ENCODE measurements at regions not wholly inside any gene's neighbourhood (a gene's known extent, or its start where the extent isn't known, plus 50 kb on each side); places are given as distances from the start of the nearest gene placed in this dataset.

- TF ChIP-seq CTCF (IDR thresholded peaks at IDR 0.05; ENCODE audit: low read depth, low read length) (no peak), POLR2A (IDR thresholded peaks at IDR 0.05; ENCODE audit: extremely low read depth, insufficient read length) (no peak), MYC (IDR thresholded peaks at IDR 0.05; ENCODE audit: low read depth, low read length) (no peak), MAX (IDR thresholded peaks at IDR 0.05; ENCODE audit: low read depth, low read length) (no peak)
Measured at GRCh38 chr3:104717828-104718196, 648.9 kb upstream of the ALCAM start.

Measured in NB4 (cell line).